SK-N-DZ (cell line): ENCODE measurements at regions not wholly inside any gene's neighbourhood (a gene's known extent, or its start where the extent isn't known, plus 50 kb on each side); places are given as distances from the start of the nearest gene placed in this dataset.

Source experiments
- DNase-seq: peaks from one replicate; pipeline ENCODE4 v3.0.0-alpha.2; 2015; ENCODE audit warnings: low spot score

DNA sequence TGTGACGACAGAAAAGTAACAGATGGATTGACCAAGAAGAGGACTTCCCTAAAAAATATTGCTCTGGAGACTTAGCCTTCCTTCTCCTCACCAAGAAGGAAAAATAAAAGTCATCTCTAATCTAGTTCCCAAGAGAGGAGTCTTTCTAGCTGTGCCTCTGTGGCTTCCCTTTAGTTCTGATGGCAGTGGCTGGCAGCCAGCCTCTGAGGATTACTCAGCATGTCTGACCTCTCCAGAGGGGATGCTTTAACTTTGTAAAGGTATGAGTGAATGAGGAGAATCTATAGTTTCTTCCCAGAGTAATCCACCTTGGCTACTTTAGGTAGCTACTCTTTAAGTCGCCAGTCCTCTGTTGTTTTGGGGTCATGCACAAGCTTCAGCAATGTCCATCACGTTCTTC is 163.9 kb upstream of the KIT start:
- DNase-seq: no peak

DNA sequence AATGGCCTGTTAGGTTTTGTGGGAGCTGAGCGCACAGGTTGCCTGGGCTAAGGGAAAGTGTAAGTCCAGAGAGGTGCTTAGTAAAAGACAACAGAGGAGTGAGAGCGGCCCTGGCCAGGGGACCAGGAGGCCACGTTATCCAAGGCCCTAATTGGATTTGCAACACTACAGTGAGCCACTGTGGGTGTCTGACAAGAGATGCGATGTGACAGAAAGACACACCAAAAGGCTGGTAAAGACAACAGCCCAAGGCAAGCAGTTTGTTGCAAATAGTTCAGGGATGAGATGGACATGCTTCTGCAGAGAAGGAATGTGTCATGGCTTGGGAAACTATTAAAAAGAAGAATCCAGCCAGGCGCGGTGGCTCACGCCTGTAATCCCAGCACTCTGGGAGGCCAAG is 162.7 kb upstream of the KIT start:
- DNase-seq: no peak

DNA sequence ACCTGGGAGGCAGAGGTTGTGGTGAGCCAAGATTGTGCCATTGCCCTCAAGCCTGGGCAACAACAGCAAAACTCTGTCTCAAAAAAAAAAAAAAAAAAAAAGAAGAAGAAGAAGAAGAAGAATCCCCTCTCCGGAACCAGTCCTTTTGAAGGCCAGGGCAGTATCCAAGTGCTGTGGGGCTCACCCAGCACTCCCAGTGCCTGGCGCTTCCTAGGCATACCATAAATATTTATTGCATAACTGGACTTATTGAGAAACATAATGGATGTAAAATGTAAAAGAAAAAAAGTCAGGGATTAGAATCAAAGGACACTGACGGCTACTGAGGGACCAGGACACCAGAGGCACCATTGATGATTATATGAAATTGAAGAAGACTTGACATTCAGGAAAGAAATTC is 162.1 kb upstream of the KIT start:
- DNase-seq: no peak

DNA sequence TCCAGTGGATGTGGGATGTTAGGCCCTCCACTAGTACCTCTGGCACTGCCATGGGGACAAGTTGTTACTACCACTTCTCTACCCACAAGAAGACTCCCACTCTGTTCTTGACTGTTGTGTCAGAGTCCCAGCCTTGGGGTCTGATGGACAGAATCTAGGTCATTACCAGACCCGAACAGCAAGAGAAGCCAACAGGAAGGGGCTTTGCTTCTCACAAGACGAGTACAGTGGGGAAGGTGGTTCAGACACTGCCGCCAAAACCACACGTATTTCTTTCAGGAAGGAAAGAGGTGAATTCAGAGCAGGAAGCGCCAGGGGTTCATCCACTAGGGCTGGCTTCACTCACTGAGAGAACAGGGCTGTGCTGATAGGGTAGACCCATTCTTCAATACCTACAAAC is 161.3 kb upstream of the KIT start:
- no peak for DNase-seq

GRCh38 chr4:54497947-54498346 is 159.8 kb upstream of the KIT start:
- DNase-seq: no peak

DNA sequence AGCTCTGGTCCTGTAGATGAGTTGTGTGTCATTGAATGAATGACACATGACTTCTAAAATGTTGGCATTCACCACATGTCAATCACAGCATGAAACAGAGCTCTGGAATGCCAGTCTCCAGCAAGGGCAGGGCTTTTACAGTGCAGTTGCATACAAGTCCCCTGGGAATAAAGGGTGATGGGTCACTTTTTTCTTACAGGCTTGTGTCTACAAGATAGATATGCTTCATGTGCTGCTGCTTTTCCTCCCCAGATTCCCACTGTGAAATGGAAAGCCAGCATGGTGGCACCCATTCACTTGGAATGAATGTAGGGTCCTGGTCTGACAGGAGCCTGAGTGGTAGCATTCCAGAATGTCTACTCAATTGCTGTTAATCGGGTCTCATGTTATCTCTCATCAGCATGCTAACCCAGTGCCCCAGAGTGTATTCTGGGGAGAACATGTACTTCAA is 159.1 kb upstream of the KIT start:
- no peak for DNase-seq

DNA sequence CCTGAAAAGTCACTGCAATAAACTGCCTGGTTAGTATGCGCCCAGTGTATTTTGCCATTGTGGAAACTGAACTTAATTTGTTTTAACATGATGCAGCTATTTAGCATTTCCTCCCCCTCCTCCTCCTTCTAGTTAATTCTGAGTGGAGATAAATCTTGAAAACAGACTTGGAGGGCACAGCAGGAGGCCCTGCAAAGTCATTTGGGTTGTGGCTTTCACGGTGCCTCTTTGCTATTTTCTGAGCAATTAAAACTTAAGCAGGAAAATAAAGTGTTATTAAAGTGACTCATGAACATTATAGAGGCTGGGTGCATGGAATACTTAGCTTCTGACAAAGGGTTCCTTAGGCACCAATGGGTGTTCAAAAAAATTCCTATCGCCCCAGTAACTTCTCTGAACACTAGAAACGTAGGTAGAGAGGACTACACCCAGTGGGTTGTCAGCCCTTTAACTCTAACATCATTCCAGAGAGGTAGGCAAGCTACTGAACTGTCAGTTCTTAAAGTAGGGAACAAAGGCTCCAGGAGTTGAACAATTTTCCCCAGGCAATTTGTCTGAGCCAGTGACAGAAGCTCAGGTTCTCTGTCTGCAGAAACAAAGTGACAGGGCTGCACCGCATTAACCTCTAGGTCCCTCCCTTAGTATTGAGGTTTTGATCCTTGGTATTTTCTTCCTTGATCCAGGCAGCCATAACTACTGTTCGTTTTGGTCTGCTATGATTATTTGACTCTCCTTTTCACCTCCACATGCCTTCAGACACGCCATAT is 158.3 kb upstream of the KIT start:
- DNase-seq: no peak

- DNase-seq: no peak
These were observed 152.4 kb upstream of the KIT start for GRCh38 chr4:54505362-54505761.

- DNase-seq: no peak
These were observed 151.8 kb upstream of the KIT start for GRCh38 chr4:54505996-54506395.

DNA sequence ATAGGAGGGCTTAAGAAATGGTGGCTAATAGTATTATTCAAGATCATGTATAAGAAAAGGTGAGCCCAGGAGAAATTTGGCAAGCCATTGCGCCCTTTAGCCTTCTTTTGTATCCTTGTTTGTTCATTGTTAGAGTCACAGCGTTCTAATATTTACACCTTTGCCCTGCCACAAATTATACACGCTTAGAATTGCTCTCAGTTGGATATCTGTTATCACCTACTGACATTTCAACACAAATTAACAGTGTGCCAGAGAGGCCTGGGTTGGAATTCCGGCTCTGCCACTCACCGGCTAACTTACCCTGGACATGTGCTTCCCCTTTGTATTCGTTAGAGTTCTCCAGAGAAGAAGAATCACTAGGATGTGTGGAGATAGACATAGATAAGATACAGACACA is 148.7 kb upstream of the KIT start:
- no peak for DNase-seq

- DNase-seq: no peak
These were observed 144.6 kb upstream of the KIT start for GRCh38 chr4:54513204-54513603.

DNA sequence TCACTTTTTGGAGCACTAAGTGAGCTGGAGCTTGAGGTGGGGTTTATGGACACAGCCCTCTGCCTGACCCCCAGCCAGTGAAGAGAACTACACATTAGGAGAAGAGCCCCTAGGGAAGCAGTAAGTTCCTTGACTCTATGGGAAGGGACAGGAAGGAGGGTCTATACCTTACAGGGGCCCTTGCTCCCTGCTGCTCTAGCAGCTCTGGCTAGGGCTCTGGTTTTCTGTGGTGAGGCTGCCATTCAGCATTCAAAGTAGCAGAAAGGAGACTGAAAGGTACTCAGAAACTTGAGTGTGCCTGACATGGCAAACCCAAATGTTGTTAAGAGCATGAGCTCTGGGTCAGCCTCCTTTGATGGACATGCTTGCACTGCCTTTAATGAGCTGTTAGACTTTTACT is 144.0 kb upstream of the KIT start:
- no peak for DNase-seq

DNA sequence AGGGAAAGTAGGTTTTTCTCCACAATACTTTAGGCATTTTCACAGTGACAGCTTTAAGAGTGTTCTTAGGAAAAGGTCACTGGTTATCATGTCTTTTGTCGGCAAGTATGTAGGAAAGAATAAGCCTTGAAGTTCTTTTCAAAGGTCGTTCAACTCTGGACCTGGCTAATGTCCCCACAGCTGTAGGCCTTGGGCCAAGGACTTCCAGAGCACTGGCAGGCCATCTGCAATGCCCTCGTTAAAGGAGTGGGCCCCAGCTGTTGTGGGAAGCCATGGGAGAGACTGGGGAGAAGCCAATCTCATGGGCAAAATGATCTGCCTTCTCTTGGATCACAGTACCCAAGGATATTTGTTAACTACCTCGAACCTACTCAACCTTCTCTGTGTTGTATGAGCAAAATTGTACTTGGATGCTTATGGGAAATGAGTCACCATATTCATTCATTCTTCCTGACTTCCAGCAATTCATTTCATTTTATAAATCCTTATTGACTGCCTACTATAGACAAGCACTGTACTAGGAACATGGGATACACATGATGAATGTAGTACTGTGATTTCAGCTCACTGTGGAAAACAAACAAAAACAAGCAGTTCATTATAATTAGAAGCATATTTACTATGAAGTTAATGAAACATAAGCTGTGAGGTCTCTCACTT is 141.1 kb upstream of the KIT start:
- no peak for DNase-seq

GRCh38 chr4:54517781-54518444 is 139.8 kb upstream of the KIT start:
- DNase-seq: no peak

DNA sequence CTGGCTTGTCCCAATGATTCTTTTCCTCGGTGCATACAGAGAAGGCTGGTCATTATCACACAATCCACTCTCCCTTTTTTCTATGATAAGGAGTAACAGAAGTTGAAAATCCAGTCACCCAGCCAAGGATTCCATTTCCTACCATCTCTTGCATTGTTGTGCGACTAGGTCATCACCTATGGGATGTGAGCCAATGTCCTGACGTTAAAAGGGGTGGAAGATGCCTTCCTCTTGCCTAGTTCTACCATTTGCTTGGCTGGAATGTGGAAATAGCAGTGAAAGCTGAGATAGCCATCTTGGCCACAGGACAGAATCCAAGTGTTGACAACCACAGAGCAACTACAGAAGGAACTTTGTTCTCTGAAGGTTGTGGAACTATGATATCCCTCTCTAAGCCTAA is 132.2 kb upstream of the KIT start:
- no peak for DNase-seq

- DNase-seq: no peak
These were observed 131.2 kb upstream of the KIT start for GRCh38 chr4:54526560-54526959.

DNA sequence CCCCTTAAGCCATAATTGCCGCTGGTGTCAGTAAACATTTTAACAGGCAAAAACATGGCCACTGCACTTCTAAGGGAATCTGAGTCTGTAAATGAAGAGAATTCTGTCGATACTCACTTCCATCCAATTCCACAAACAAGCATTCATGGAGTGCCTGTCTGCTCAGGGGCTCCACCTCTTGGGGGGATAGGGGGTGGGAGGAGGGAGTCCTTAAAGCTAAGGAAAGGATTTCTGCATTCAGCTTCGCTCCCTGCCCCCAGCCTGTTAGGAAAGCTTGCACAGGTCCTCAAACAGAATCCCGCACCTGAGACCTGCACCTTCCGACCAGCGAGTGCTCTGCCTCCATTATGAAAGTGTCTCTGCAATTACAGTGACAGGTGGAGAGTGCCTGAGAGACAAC is 130.2 kb upstream of the KIT start:
- DNase-seq: no peak

DNA sequence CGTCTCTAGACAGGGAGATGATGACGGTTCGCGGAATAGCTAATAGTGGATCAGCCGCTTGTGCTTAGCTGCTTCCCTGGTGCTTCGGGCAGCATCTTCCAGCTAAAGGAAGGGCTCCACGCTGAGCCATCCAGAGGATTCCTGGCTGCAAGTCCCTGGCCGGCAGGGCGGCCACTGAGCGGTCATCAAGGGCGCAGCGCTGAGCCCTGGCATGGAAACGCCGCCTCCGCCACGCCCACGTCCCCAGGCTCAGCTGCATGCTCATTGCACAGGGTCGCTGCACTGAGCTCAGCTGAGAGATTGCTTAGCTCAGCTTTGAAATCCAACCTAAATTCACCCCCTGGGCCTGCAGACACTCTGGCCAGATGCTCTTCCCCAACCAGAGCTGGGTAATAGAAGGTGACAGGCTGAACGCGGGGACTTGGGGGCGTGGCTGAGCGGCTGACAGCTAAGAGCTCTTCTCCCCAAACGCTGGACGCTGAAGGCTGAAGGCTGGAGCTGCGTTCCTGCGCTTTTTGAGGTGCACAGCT is 118.2 kb upstream of the KIT start:
- peak; percentile 86 for DNase-seq

DNA sequence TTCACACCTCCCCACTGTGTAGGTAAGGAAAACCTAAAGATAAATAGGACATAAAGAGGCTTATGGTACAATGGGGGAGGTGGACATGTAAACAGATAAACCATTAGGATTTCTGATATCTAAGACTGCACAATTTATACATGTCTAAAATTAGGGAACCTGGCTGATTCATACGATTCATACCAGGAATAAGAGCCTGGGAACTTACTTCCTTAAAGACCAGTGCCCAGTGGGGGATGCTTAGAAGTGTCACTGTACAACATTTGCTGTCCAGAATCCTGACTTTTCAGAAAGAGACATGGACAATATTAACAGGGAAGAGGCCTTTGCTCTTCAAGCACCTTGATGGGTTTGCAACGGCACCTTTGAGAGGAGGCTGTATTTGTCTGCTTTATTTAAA is 116.8 kb upstream of the KIT start:
- no peak for DNase-seq

GRCh38 chr4:54541426-54542118 is 116.2 kb upstream of the KIT start:
- no peak for DNase-seq

- DNase-seq: no peak
These were observed 115.7 kb upstream of the KIT start for GRCh38 chr4:54542119-54542438.

DNA sequence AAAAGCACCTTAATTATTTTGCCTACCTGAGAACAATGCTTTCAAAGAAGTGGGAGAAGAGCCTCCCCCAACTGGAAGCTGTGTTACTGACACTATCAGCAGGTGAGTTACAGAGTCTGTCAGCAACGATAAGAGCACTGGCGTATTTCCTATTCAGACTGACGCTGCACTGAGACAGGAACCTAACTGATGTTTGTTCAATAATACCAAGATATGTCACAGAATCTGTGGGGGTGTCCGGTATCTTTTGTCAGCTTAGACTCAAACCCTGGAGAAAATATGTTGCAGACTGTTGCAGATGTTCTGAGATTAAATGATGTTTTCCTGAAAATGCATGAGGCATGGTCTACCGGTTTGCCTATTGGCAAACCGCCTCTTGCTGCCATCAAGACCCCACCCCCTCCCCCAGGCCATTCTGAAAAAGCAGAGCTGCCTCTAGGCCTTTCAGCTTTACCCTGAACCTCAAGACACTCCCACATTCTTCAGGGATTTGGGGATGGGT is 115.2 kb upstream of the KIT start:
- DNase-seq: no peak
